Hepatocyte (in vitro differentiated cells): ENCODE measurements at regions not wholly inside any gene's neighbourhood (a gene's known extent, or its start where the extent isn't known, plus 50 kb on each side); places are given as distances from the start of the nearest gene placed in this dataset.
"Not testable (repeated sequence)": the region's sequence is repeated elsewhere in the genome, so short reads cannot be mapped to it uniquely, and the experiment has no call there.

ENCODE experiments used
- DNase-seq: peaks from one replicate; pipeline ENCODE4 v3.0.0-alpha.2; 2016; ENCODE audit warnings: low spot score
- H2AFZ ChIP-seq: fragments of 200-600 bp; sonication (generic); 2 replicates; pipeline ENCODE4 v1.6.0; 2016; ENCODE audit warnings: antibody characterized with exemption, mild to moderate bottlenecking
- H3K27ac ChIP-seq: fragments of 200-600 bp; sonication (generic); 2 replicates; pipeline ENCODE4 v1.5.1; 2016; ENCODE audit warnings: mild to moderate bottlenecking
- H3K27me3 ChIP-seq: fragments of 200-600 bp; sonication (generic); 2 replicates; pipeline ENCODE4 v1.6.1; 2016
- H3K36me3 ChIP-seq: fragments of 200-600 bp; sonication (generic); replicated peaks from 2 replicates; pipeline ENCODE4 v1.5.1; 2016; ENCODE audit warnings: low read depth; ENCODE audit not compliant: insufficient read depth
- H3K4me1 ChIP-seq: fragments of 200-600 bp; sonication (generic); 2 replicates; pipeline ENCODE4 v1.5.1; 2016; ENCODE audit warnings: mild to moderate bottlenecking, moderate library complexity; ENCODE audit not compliant: insufficient read depth
- H3K4me2 ChIP-seq: fragments of 200-600 bp; sonication (generic); 2 replicates; pipeline ENCODE4 v1.6.0; 2016
- H3K4me3 ChIP-seq: fragments of 200-600 bp; sonication (generic); 2 replicates; pipeline ENCODE4 v1.5.1; 2016; ENCODE audit warnings: mild to moderate bottlenecking
- H3K79me2 ChIP-seq: fragments of 200-600 bp; sonication (generic); 2 replicates; pipeline ENCODE4 v1.6.0; 2017; ENCODE audit warnings: mild to moderate bottlenecking
- H3K9me2 ChIP-seq: fragments of 200-600 bp; sonication (generic); replicated peaks from 2 replicates; pipeline ENCODE4 v1.6.0; 2017; ENCODE audit warnings: mild to moderate bottlenecking; ENCODE audit not compliant: insufficient read depth
- H3K9me3 ChIP-seq: fragments of 200-600 bp; sonication (generic); 2 replicates; pipeline ENCODE4 v1.5.1; 2016; ENCODE audit warnings: low read depth, mild to moderate bottlenecking
- H4K20me1 ChIP-seq: fragments of 200-600 bp; sonication (generic); 2 replicates; pipeline ENCODE4 v1.6.0; 2016; ENCODE audit warnings: mild to moderate bottlenecking; ENCODE audit not compliant: insufficient read depth, poor library complexity, severe bottlenecking
- CTCF ChIP-seq: fragments of 200-600 bp; sonication (generic); IDR thresholded peaks from 2 replicates; pipeline ENCODE4 v1.5.1; 2016; ENCODE audit warnings: antibody characterized with exemption, mild to moderate bottlenecking; ENCODE audit not compliant: poor library complexity
- EZH2 ChIP-seq: fragments of 200-600 bp; sonication (generic); IDR thresholded peaks from 2 replicates; pipeline ENCODE4 v1.6.1; 2016; ENCODE audit warnings: antibody characterized with exemption, mild to moderate bottlenecking, borderline replicate concordance
- EZH2phosphoT487 ChIP-seq: fragments of 200-600 bp; sonication (generic); IDR thresholded peaks from one replicate; pipeline ENCODE4 v1.6.1; 2018; ENCODE audit warnings: antibody characterized with exemption, mild to moderate bottlenecking, low read depth, moderate library complexity; ENCODE audit not compliant: unreplicated experiment, severe bottlenecking
- WGBS: methylation state at CpG from one replicate; pipeline ENCODE4 v1.1.6; 2016; ENCODE audit warnings: low lambda C conversion rate; ENCODE audit errors: missing lambda C conversion rate; 5-methylcytosine and 5-hydroxymethylcytosine counted together

DNA sequence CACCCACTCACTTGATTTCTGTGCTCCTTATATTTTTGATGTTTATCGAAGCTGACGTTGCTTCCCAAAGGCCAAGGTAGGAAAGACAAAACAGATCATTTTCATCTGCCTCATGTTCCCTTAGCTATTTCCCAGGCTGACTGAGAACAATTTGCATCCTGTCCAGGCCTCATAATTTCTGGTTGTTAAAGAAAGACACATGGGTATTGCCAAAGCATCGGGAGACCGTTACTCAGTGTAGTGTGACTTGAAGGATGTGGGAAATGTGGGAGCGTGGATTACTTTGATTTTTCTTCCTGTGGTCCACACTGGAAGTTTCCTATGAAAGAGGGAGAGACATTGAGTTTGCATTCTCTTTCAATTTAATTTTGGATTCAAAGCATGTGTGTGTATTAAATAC lies 204.6 kb downstream of the TRIB2 start:
- no peaks in the 10 kb centered on the region for H3K36me3 ChIP-seq
- no peaks in the 10 kb centered on the region for H3K4me1 ChIP-seq
- H3K27ac ChIP-seq = no peak overlapping the region
- no peaks in the 10 kb centered on the region for H3K9me2 ChIP-seq
- H3K9me3 ChIP-seq = no peaks in the 10 kb centered on the region
- no peak overlapping the region for H2AFZ ChIP-seq
- H3K4me3 ChIP-seq = no peak overlapping the region
- H3K27me3 ChIP-seq = no peaks in the 10 kb centered on the region
- no peaks in the 10 kb centered on the region for H3K79me2 ChIP-seq
- 86% methylated on average over 5 of the region's 5 CpGs for WGBS
- H3K4me2 ChIP-seq = no peak overlapping the region
- H4K20me1 ChIP-seq = no peaks in the 10 kb centered on the region
- no peak for TF ChIP-seq CTCF
- no peak for TF ChIP-seq EZH2phosphoT487
- TF ChIP-seq EZH2 = no peak
- DNase-seq = no peak

- Histone ChIP-seq H3K4me3 (no peak overlapping the region), H2AFZ (no peak overlapping the region), H3K4me2 (no peak overlapping the region), H3K9me3 (no peaks in the 10 kb centered on the region), H3K27me3 (no peaks in the 10 kb centered on the region), H3K27ac (no peak overlapping the region), H3K9me2 (no peaks in the 10 kb centered on the region), H4K20me1 (no peaks in the 10 kb centered on the region), H3K36me3 (no peaks in the 10 kb centered on the region), H3K79me2 (no peaks in the 10 kb centered on the region), H3K4me1 (no peaks in the 10 kb centered on the region)
- no peak for DNase-seq
- WGBS = 82% methylated on average over 4 of the region's 4 CpGs
- no peak for TF ChIP-seq EZH2
- no peak for TF ChIP-seq EZH2phosphoT487
- TF ChIP-seq CTCF = no peak
These were observed 207.3 kb downstream of the TRIB2 start for GRCh38 chr2:12923907-12924610.

GRCh38 chr2:12926641-12927040 lies 209.9 kb downstream of the TRIB2 start:
- H3K9me3 ChIP-seq, H3K79me2 ChIP-seq, H3K27ac ChIP-seq, H3K4me3 ChIP-seq, H3K36me3 ChIP-seq, H3K4me2 ChIP-seq, H4K20me1 ChIP-seq, H2AFZ ChIP-seq, H3K27me3 ChIP-seq, DNase-seq, H3K9me2 ChIP-seq, H3K4me1 ChIP-seq: not testable (repeated sequence)
- WGBS = 98% methylated on average over 30 of the region's 37 CpGs

- H2AFZ ChIP-seq = no peak overlapping the region
- H3K9me2 ChIP-seq = no peaks in the 10 kb centered on the region
- no peaks in the 10 kb centered on the region for H4K20me1 ChIP-seq
- no peaks in the 10 kb centered on the region for H3K27me3 ChIP-seq
- H3K4me2 ChIP-seq = no peak overlapping the region
- no peaks in the 10 kb centered on the region for H3K36me3 ChIP-seq
- 66% methylated on average over 5 of the region's 5 CpGs for WGBS
- peak; percentile 8 for DNase-seq
- H3K79me2 ChIP-seq = no peaks in the 10 kb centered on the region
- H3K9me3 ChIP-seq = no peaks in the 10 kb centered on the region
- peaks cover 5% of the 10 kb centered on the region for H3K4me1 ChIP-seq
- H3K4me3 ChIP-seq = no peak overlapping the region
- TF ChIP-seq CTCF = no peak
- TF ChIP-seq EZH2phosphoT487 = no peak
- TF ChIP-seq EZH2 = no peak
- H3K27ac ChIP-seq = no peak overlapping the region
These were observed 211.6 kb downstream of the TRIB2 start for GRCh38 chr2:12928197-12928774.
